Activated CD4-positive, CD25-positive, alpha-beta regulatory T cell treated with anti-CD3 and anti-CD28 coated beads, Interleukin-2, amount 50 U/mL, for 24 hours (primary cell): ENCODE measurements at regions not wholly inside any gene's neighbourhood (a gene's known extent, or its start where the extent isn't known, plus 50 kb on each side); places are given as distances from the start of the nearest gene placed in this dataset.

Experiments
- ATAC-seq, 2 donors: fragments of 150-1000 bp; cut with Tn5 transposase; one replicate each; pipeline ENCODE4 v1.10.0; 2021; ENCODE audit warnings: mild to moderate bottlenecking in 1 of 2, moderate library complexity in 1 of 2

GRCh38 chr12:124517260-124518050, 50.0 kb downstream of the NCOR2 start:
- ATAC-seq: no peak

- ATAC-seq: no peak
These were observed 50.6 kb downstream of the NCOR2 start for GRCh38 chr12:124516850-124517249.

DNA sequence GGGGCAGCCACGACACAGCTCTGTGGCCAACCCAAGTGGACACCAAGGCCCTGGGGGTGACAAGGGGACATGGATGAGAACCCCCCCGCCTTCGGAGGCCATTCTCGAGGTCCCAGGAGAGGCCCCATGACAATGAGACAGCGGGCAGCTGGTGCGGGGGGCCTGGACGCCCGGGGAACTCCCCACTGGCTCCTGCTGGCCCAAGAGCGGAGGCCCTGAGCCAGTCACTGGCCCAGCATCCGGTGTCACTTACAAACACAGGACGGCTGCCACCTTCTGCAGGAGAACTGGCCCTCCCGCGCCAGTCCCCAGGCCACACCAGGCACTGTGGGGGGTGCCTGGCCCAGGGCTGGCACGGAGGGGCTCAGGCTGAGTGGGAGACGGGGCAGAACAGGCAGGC, 51.4 kb downstream of the NCOR2 start:
- no peak for ATAC-seq

DNA sequence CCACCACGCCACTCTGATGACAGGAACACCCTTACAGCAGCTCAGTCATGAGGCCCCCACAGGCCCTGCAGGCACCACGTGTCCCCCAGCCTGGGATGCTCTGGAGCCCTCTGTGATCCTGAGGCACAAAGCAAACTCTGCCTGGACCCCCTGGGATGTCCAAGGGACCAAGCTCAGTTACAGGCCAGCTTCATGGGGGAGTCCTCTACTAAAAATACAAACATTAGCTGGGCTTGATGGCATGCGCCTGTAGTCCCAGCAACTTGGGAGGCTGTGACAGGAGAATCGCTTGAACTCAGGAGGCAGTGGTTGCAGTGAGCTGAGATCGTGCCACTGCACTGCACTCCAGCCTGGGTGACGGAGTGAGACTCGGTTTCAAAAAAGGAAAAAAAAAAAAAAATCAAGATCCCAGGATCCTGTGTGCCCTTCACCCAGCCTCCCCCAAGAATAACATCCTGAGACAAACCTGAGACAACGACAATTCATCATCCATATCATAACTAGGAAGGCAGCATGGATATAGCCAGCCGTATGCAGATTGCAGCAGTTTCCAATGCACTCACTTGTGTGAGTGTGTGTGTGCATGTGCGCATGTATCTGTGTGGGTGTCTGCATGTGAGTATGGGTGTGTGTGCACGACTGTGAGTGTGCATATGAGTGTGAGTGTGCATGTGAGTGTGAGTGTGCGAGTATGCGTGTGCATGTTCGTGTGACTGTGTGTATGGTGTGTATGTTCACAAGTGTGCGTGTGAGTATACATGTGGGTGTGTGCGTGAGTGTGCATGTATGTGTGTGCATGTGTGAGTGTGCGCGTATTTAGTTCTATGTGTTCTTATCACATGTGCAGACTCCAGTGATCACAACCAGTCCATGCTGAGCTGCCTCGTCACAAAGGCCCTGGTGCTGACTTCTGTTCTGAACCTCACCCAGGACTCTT, 52.1 kb downstream of the NCOR2 start:
- ATAC-seq: no peak

GRCh38 chr12:124514145-124514995, 53.0 kb downstream of the NCOR2 start:
- ATAC-seq: no peak

DNA sequence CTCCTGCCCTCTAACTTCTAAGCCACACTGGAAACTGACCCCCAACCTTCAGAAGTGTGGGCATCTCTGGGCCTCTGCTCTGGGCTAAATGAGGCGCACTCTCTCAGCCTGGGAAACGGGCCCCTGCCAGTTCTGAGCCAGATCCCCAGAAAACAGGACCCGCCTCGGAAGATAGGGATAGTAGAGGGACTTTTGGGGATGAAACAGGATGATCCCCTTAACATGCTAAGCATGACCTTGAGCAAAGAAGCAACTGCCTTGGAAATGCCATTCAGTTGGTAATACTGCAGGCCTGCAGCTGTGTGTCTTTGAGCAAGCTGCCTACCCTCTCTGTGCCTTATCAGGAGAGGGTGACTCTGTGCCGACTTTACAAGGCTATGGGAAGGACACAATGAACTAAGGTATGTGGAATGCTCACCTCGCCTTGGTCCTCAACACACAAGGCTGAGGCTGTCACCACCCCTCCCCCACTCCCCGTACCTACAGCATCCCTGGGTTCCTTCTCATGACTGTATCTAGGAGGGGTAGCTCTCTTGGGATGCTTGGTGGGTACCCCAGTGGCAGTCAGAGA, 54.0 kb downstream of the NCOR2 start:
- no peak for ATAC-seq

- no peak for ATAC-seq
These were observed 54.6 kb downstream of the NCOR2 start for GRCh38 chr12:124512667-124513296.

DNA sequence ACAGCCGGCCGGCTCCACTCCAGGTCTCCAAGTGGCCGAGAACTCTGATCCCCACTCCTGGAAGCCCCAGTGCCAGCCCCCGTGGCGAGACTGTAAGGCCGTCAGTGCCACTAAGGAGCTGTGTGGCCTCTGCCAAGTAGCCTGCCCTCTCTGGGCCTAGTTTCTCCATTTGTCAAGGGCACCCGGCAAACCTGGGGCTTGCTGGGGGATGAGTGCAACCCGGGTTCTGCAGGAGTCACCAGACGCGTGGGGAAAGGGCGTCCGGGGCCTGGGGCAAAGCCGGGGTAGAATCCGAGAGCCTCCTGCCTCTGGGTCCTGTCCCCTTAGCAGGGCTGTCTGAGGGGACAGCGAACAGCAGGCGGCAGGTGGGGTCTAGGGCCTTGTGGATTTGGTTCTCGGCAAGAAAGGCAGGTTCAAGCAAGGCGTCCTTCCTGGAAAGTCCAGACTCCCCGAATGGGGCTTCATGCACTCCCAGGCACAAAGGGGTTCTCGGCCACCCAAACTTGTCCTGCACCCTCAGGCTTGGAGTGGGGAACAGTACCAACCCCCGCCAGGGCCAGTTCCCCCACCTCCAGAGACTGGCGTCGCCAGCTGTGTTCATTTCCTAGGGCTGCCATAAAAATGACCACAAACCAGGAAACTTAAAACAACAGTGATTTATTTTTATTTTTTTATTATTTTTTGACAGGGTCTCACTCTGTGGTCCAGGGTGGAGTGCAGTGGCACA, 56.0 kb downstream of the NCOR2 start:
- no peak for ATAC-seq

- no peak for ATAC-seq
These were observed 57.0 kb downstream of the NCOR2 start for GRCh38 chr12:124510301-124510970.

DNA sequence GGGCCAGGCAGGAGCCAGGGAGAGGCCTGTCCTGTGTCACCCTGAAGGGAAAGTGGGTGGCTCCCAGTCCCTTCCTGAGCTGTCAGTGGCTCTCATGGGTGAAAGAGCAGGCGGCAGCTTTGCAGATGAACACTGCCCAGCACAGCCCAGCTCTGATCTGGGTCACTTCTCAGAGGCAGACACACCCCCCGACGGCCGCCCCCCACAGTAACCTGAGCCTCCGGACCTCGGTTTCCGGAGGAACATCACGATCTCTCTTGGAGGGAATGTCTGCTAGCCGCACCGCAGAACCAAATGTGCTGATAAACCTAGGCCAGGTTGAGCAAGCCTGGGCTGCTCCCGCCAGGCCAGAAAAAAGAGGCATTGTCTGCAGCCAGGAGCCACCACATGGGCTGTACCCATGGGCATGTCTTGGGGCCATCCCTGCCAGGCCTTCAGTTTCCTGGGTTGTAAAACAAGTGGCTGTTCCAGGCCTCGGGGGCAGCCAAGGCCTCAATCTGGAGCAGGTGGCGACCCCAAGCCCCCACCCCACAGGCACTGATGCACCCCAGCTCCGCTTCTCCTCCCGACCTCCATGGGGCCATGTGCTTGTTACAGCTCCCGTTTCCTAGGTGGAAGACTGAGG, 57.6 kb downstream of the NCOR2 start:
- no peak for ATAC-seq

DNA sequence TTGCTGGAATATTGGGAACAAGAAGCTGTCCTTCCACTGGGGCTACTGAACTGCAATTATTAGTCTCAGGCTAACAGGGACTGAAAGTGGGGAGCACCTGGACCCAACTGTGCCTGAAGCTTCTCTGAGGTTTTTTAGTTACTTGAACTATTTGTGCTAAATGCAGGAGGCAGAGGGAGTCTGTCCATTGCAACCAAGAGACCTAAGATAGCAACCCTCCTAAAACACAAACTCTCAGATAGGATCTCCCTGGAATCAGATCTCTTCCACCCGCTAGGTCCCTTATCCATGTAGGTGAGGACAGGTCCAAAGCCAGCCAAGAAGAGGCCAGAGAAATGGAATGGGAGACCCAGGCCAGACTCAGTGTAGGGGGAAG, 58.1 kb downstream of the NCOR2 start:
- ATAC-seq: no peak

DNA sequence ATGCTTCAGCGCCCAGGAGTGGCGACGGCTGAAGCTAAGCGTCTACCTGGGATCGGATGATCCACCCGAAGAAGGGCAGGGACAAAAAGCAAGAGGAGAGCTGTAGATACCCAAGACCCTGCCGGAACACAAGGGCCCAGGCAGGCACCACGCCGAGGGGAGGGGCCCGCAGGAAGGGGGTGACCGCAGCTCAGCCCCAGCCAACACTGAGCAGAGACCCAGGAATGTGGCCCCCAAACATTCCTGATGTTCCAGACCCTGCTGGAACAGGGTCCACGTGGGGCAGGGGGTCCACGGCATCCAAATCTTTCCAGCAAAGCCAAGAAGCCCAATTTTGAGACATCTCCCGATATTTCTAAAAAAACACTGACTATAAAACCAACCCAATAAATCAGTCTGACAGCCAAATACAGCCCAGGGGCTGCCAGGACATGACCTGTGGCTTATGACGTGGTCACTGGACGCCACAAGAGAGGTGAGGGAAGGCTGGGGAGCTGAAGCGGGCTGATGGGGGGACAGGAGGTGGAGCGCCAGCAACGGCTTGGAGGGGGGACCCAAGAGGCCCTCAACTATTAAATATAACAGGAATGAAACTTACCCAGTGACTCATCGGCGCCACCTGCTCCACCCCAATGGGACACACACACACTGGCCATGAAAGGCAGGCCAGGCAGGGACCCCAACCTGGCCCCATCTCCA, 58.9 kb downstream of the NCOR2 start:
- no peak for ATAC-seq

GRCh38 chr12:124507188-124508109, 60.0 kb downstream of the NCOR2 start:
- ATAC-seq: no peak

DNA sequence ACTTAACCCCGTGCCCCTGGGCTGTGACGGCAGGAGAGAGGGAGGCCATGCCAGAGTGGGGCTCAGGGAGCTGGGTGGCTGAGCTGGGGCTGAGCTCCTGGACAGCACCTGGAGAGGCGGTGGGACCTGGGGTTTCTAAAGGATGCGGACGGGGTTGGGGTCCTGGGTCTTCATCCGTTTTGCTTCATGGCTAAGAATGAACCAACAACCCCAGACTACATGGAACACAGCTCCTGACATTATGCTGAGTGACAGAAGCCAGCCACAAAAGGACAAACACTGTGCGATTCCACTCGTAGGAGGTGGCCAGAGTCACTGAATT, 60.6 kb downstream of the NCOR2 start:
- ATAC-seq: no peak

- ATAC-seq: no peak
These were observed 61.1 kb downstream of the NCOR2 start for GRCh38 chr12:124506145-124506831.

- ATAC-seq: no peak
These were observed 62.2 kb downstream of the NCOR2 start for GRCh38 chr12:124505001-124505818.
